ENCODE measurements at regions not wholly inside any gene's neighbourhood (a gene's known extent, or its start where the extent isn't known, plus 50 kb on each side); places are given as distances from the start of the nearest gene placed in this dataset.

- no peaks in the 10 kb centered on the region for H3K27me3 ChIP-seq
- H3K4me3 ChIP-seq, result no peak overlapping the region
- no peaks in the 10 kb centered on the region for H3K9me3 ChIP-seq
- TF ChIP-seq POLR2AphosphoS5 (IDR thresholded peaks at IDR 0.05) (no peak), EP300 (IDR thresholded peaks at IDR 0.05) (no peak), POLR2A (IDR thresholded peaks at IDR 0.05) (no peak), CTCF (IDR thresholded peaks at IDR 0.05) (no peak)
- WGBS, result 66% methylated on average over 3 of the region's 3 CpGs
- no peak overlapping the region for H3K27ac ChIP-seq
- H3K36me3 ChIP-seq, result no peaks in the 10 kb centered on the region
- H3K4me1 ChIP-seq, result peaks cover 11% of the 10 kb centered on the region
- DNase-seq (ENCODE audit: low spot score in 2 of 2), result no peak
Measured at GRCh38 chr16:79326549-79326948, 274.0 kb downstream of the MAF start.

DNA sequence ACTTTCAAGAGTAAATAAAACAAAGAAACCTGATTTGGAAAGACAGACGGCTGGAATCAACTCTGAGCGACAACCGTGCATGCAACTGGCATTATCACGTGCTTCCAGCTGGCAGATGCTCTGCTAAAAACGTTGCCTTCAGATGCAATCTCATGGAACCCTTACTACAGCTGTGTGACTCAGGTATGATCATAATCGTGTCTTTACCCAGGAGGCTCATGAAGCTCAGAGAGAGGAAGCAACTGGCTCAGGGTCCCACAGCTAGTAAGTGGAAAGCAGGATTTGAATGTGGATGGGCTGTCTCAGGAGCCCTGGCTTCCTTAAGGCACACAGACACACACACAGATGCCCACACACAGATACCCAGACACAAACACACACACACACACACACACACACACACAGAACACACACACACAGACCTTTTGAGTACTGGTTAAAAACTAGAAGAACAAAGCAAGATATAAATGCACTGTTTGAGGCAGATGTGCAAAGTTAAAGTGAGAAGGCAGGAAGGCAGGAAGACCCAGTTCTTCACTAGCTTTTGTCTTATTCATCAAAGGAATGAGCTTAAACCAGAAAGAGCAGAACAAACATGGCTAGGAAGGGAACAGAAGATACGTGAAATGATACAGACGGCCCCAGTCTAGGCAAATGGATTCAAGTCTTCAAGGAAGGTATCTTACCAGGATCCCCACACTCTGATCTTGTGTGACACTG lies 275.2 kb downstream of the MAF start:
- H3K36me3 ChIP-seq, result no peaks in the 10 kb centered on the region
- DNase-seq (ENCODE audit: low spot score in 2 of 2), result no peak
- no peaks in the 10 kb centered on the region for H3K27me3 ChIP-seq
- H3K4me1 ChIP-seq, result peaks cover 11% of the 10 kb centered on the region
- no peak overlapping the region for H3K4me3 ChIP-seq
- WGBS, result 46% methylated on average over 8 of the region's 8 CpGs
- no peaks in the 10 kb centered on the region for H3K9me3 ChIP-seq
- no peak overlapping the region for H3K27ac ChIP-seq
- no peak for TF ChIP-seq CTCF (IDR thresholded peaks at IDR 0.05)
- no peak for TF ChIP-seq EP300 (IDR thresholded peaks at IDR 0.05)
- no peak for TF ChIP-seq POLR2A (IDR thresholded peaks at IDR 0.05)
- no peak for TF ChIP-seq POLR2AphosphoS5 (IDR thresholded peaks at IDR 0.05)

- no peak for DNase-seq (ENCODE audit: low spot score in 2 of 2)
- 88% methylated on average over 6 of the region's 6 CpGs for WGBS
- no peak for TF ChIP-seq EP300 (IDR thresholded peaks at IDR 0.05)
- no peak for TF ChIP-seq CTCF (IDR thresholded peaks at IDR 0.05)
- no peak for TF ChIP-seq POLR2A (IDR thresholded peaks at IDR 0.05)
- TF ChIP-seq POLR2AphosphoS5 (IDR thresholded peaks at IDR 0.05), result no peak
Measured at GRCh38 chr16:79320956-79321355, 279.6 kb downstream of the MAF start.

GRCh38 chr16:79318143-79318899 lies 282.2 kb downstream of the MAF start:
- no peak overlapping the region for H3K4me3 ChIP-seq
- WGBS, result 47% methylated on average over 4 of the region's 4 CpGs
- no peak for TF ChIP-seq EP300 (IDR thresholded peaks at IDR 0.05)
- no peaks in the 10 kb centered on the region for H3K9me3 ChIP-seq
- peaks cover 14% of the 10 kb centered on the region for H3K4me1 ChIP-seq
- H3K27ac ChIP-seq, result no peak overlapping the region
- no peak for DNase-seq (ENCODE audit: low spot score in 2 of 2)
- no peaks in the 10 kb centered on the region for H3K36me3 ChIP-seq
- H3K27me3 ChIP-seq, result peaks cover 6% of the 10 kb centered on the region

More at GRCh38 chr16:79320956-79321355, 279.6 kb downstream of the MAF start:
- peaks cover 14% of the 10 kb centered on the region for H3K4me1 ChIP-seq
- H3K27me3 ChIP-seq, result no peaks in the 10 kb centered on the region
- H3K4me3 ChIP-seq, result no peak overlapping the region
- H3K9me3 ChIP-seq, result no peaks in the 10 kb centered on the region
- no peak overlapping the region for H3K27ac ChIP-seq
- H3K36me3 ChIP-seq, result no peaks in the 10 kb centered on the region

DNA sequence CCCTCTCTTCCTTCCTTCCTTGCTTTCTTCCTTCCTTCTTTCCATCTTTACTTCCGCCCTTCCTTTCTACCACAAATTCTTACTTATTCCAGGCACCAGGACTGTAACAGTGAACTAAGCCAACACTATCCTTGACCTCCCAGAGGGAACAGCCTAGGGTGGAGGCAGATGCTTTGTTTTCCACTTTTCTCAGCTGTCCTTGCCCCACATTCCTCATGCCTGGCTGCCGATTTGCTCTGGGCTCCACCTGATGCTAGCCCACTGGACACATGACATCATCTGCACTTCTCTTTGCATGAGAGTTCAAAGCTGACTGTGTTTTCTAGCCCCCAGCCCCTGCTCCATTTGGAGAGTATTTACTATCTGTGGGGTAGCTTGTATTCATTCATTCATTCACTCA lies 283.0 kb downstream of the MAF start:
- H3K27me3 ChIP-seq, result peaks cover 6% of the 10 kb centered on the region
- no peak for TF ChIP-seq POLR2A (IDR thresholded peaks at IDR 0.05)
- no peak for TF ChIP-seq POLR2AphosphoS5 (IDR thresholded peaks at IDR 0.05)
- TF ChIP-seq CTCF (IDR thresholded peaks at IDR 0.05), result no peak
- no peak for TF ChIP-seq EP300 (IDR thresholded peaks at IDR 0.05)
- H3K9me3 ChIP-seq, result no peaks in the 10 kb centered on the region
- H3K4me3 ChIP-seq, result no peak overlapping the region
- no peak for DNase-seq (ENCODE audit: low spot score in 2 of 2)
- H3K27ac ChIP-seq, result no peak overlapping the region
- WGBS, result 71% methylated on average over 2 of the region's 2 CpGs
- peaks cover 14% of the 10 kb centered on the region for H3K4me1 ChIP-seq
- no peaks in the 10 kb centered on the region for H3K36me3 ChIP-seq
